T-helper 1 cell (primary cell): ENCODE measurements at regions not wholly inside any gene's neighbourhood (a gene's known extent, or its start where the extent isn't known, plus 50 kb on each side); places are given as distances from the start of the nearest gene placed in this dataset.
A peak's percentile ranks its signal among the peaks of the same experiment; 100 is the strongest.

Experiments used
- DNase-seq, 5 donors: peaks; one replicate each; pipeline ENCODE4 v3.0.0-alpha.2; 2012 to 2020

DNA sequence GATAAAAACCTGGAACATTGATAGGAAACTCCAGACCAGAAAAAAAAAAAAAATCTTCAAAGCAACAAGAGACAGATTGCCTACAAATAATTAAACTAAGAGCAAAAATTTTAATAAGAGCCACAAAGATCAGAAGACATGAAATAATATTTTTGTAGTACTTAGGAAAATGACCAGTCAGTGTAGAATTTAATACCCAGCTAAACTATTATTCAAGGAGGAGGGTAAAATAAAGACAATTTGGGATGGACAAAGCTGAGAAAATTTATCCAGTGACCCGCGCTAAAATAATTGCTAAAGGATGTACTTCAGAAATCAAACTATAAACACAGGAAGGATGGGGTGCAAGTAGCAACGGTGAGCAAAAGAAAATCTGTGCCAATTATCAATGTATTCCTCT, 133.2 kb downstream of the AQP9 start:
- no peak for DNase-seq

DNA sequence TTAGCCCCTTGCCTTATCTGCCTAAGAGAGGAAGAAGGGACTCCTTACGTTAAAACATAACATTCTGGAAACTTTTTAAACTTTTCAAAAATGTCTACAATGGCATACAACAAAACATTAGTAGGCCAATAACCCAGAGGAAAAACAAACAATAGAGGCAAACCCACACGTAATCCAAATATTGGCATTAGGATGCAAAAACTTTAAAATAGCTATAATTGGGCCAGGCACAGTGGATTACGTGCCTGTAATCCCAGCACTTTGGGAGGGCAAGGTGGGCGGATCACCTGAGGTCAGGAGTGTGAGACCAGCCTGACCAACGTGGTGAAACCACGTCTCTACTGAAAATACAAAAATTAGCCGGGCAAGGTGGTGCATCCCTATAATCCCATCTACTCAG, 134.9 kb downstream of the AQP9 start:
- no peak for DNase-seq

DNA sequence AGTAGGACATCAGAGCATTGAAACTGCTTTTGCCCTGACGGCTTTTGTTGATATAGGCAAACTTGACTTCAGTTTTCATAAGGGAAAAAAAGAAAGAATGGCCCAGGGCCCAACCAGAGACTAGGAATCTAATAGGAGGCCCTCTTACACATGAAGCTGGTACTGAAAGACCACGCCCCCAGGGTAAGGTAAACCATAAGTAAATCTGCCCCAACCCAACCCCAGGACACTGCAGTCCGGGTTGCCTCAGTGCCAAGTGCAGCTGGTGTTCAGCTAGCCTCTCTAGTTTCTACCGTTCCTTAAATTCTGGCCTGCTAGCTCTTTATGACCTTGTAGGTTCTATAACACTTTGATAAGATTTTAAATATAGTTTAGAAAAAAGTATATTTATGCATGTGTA, 136.7 kb downstream of the AQP9 start:
- DNase-seq, result no peak

DNA sequence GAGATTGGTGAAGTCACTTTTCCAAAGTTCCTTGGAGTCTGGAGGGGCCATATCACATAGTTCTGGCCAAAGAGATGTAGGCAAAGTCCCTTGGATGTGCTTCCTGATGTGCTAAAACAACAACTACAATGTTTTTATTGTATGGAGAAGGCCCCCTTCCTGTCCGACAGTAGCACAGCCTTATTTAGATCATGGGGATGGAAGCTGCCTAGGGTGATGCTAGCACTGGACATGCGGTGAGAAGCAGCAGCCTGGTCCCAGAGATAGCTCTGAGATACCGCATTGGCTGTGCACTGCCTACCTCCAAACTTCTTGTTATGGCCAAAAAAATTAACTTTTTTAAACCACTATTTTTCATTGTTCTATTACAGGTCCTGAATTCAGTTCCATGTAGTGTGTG, 137.6 kb downstream of the AQP9 start:
- DNase-seq, result no peak

DNA sequence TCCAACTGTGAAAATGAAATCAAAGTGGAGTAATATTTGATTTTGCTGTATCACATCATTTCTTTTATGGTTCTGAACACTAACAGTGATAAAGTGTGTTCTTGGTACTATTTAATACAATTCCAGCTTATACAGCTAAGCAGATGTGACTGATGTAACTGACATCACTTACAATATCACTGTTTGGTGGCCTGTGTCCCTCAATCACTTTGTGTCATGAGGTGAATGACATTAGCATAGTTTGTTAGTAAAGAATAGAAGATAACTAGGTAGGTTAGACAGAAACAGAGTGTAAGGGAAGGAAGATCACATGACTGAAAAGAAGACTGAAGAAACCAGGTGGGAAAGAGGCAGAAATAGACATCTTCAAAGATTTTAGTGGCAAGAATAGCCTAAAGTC, 138.7 kb downstream of the AQP9 start:
- no peak for DNase-seq

DNA sequence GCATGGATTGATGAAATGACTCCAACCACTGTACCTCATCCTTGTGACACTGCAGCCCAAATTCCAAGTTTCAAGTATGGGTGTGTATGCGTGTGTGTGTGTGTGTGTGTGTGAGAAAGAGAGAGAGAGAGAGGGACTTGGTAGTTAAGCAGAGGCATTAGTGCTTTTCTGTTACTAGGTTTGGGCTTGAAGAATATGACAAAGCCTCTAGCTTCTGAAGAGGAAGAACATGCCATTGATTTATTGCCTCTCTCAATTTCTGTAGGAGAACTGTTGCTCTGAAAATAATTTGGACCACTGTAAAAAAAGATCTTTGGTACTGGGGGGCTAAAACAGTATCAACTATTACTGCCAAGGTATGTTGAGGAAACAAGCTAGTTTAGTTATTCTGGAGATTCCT, 139.2 kb downstream of the AQP9 start:
- DNase-seq, result no peak

DNA sequence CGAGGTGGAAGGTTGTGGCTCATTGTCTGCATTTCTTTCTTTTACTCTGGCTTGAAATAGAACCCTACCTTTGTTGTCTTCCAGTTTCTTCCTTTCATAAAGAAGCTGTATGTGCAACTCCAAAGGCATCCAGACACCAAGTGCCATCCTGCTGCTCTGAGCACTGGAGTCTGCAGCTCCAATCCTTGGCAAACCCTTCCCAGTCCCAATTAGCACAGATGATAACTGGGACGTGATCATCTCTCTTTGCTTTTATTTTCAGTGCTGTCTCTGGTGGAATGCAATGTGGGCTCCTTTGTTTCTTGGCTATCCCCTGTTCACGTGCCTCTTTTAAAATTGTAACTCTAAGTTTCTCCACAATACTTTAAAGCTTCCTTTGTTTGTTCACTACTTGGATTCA, 140.9 kb downstream of the AQP9 start:
- no peak for DNase-seq

DNA sequence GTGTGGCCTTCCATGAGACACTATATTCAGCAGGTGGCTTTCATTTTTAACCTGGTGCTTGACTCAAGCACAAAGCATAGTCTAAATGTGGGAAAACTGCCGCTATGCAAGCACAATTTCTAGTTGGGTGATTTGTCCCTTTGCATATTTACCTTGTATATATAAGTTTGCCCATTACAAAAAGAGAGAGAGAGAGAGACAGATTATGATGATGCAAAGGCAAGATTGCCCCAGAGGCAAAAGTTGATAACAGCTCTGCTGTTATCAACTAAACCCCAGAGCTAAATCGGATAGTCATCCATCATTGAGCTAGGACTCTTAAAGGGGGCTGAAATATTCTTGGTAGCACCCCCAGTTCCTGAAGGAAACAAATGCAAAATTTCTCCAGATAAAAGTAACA, 141.5 kb downstream of the AQP9 start:
- no peak for DNase-seq

DNA sequence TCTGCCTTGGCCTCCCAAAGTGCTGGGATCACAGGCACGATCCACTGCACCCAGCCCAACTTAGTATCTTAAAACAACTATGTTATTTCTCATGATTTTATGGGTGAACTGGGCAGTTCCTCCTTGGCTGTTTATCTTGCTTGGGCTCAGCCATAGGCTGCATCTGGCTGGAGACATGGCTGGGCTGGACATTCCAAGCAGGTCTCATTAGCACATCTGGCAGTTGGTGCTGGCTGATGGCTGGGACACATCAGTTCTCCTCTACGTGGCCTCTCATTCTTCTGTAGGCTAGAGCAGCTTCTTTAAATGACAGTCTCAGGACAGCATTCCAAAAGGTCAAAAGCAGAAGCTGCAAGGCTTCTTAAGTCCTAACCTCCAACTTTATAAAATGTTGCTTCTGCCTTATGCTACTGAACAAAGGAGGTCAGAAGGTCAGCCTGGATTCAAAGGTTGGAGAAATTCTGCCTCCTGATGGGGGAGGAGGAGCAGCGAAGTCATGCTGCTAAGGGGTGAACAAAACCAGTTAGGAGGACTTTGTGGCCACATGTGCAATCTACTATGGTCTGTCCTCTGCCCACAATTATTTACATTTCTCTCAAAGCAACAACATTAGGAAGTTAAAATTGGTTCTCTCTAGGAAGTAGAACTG, 144.0 kb downstream of the AQP9 start:
- no peak for DNase-seq

DNA sequence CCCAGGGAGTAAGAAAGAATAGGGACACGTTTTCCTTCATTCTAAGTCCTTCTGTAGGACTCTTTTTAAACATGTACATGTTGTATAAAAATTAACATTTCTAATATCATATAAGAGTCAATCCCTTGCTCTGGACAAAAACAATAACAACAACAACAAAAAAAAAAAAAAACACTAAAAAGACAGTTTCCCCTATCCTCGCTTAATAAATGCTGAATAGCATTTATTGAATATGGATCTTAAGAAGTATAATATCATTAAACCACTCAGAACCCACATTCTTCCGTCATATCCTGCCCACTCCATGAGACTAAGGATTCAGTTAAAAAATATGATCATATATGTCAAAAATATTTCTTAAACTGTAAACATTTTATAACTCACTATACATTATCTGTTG, 145.1 kb downstream of the AQP9 start:
- no peak for DNase-seq

DNA sequence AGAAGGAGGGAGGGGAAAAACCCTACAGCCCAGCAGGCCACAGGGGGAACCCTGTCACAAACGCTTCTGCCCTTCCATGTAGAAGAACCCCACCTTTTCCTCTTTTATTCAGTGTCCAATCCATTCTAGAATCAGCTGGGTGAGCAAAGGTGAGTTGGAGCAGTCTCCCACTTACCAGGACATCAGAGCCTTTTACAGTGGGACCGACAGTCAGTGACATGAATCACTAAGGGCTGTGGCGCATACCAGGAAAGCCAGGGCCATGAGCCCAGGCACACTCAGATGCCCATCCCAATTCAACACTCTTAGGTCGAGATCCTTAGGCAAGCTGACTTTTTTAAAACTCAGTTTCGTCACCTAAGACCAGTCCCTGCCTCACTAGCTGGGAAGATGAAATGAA, 146.1 kb downstream of the AQP9 start:
- no peak for DNase-seq

DNA sequence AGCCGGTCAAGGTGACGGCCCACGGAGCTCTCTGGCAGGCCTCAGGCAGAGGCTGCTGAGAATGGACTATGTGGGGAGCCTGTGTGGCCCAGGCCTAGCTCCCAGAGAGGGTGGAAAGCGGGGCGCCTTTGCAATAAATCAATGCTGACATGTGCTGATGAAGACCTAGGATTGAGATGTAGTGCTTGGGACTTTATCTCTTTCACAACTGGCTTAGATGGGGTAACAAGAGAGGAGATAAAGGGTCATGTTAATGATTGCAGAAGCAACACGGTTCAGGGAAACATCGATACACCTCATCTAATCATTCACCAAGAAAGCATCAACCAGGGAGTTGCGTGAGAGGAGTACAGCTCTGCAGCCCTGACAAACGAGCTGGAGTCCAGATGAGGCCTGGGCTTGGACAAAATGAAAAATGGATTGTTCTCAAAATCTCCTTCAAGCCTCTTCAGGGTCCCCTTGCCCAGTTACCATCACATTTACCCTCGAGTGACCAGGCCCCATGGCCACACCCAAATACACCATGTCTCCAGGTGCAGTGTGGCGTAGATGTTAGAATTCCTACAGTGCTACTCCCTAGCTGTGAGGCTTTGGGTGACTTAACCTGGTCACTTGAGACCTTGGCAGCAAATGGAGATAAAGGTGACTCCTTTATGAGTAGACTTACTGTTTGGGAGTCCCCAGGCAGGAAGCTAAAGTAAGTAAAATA, 146.4 kb upstream of the LIPC start:
- DNase-seq, result no peak

DNA sequence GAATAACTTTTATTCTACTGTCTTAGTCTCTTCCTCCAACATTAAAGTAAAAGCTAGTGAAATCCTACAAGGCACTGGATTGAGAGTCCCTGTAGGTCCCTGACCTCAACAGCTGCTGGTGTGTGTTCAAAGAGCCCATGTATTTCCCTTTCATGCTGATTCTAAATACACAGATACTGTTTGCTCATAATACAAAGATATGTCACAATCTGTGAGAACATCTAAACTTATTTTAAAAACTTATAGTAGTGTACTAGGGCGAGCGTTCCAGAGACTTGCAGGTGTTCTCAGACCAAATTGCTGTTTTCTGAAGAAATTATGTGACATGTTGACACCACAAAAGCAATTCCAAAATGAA, 145.9 kb upstream of the LIPC start:
- DNase-seq, result no peak

DNA sequence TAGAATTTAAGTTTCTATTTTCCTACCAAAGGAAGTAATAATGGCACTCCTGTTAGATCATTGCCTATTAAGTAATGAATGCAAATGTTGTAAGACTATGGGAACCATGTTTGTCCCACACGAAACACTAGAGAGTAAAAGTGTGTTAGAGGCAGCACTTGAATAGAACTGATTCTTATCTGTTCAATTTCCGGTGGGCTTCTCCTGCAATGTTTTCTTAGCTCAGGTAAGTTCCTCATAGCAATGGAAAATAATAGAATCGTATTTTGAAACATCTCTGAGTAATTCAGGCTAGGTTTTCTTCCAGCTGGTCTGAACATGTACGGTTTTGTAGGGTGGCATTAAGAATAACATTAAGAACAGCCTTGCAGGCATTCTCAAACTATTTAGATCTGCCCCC, 145.3 kb upstream of the LIPC start:
- no peak for DNase-seq

DNA sequence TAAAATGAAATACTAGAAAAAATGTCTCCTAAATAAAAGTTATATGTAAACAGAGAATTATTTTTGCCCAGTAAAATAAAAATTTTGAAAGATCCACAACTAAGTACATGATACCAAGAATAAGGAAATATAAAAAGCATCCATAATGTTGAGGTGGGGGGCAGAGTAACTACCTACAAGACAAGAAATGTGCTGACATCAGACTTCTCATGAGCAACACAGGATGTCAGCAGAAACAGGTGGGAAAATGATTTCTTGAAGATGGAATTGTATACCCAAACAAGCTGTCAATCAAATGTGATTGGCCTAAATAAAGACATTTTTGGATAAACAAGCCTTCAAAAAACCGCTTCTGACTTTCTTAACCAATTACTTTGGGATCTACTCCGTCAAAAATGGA, 143.9 kb upstream of the LIPC start:
- no peak for DNase-seq

DNA sequence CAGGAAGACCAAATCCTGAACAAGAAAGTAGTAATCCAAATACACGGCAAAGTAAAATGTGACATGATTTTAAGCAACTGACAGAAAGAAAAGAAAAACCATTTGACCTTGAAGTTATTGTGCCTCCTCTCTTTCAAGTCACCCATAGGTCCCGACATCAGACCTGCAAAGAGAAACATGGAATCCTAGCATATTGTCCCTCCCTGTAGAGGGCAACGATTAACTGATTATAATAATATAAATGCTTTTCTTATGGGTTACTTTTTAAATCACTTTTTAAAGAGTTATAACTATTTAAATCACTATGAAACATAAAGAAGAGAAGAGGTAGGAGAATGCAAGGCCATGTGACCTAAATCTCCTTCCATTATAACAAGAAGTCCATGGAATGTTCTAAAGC, 143.2 kb upstream of the LIPC start:
- DNase-seq, result no peak

DNA sequence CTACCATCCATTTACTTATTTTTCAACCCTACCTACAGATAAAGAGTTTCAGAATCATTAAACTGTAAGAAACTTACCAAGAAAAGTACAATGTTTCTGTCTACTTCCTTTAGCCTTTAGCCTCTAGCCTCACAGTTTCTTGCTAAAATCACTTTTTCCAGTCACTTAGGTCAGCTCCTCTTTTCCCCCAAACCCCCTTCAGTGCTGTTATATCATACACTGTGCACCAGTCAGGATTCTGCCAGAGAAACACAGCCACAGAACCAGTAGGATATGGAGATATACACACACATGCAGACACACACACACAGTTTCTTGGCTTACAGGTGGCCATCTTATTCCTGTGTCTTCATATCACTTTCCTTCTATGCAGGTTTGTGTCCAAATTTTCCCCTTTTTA, 139.9 kb upstream of the LIPC start:
- DNase-seq, result no peak

DNA sequence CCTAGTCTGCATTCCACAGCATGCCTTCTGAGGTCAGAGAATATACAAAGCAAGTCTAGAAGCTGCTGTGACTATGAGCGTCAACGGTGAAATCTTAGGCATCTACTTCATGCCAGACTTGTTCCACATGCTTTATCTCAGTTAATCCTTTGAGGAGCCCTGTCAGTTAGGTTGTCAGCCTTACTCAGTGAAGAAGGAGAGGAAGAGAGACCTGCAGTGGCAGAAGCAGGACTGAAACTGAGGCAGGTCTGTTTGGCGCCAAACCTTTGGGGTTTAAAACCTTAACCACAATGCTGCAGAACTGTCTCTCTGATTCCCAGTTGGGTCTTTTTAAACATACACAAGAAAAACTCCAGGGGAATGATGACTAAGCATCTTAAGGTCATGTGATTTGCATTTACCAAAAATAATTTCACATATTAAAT, 139.0 kb upstream of the LIPC start:
- peak in 1 of 5 donors; percentile 53 for DNase-seq

DNA sequence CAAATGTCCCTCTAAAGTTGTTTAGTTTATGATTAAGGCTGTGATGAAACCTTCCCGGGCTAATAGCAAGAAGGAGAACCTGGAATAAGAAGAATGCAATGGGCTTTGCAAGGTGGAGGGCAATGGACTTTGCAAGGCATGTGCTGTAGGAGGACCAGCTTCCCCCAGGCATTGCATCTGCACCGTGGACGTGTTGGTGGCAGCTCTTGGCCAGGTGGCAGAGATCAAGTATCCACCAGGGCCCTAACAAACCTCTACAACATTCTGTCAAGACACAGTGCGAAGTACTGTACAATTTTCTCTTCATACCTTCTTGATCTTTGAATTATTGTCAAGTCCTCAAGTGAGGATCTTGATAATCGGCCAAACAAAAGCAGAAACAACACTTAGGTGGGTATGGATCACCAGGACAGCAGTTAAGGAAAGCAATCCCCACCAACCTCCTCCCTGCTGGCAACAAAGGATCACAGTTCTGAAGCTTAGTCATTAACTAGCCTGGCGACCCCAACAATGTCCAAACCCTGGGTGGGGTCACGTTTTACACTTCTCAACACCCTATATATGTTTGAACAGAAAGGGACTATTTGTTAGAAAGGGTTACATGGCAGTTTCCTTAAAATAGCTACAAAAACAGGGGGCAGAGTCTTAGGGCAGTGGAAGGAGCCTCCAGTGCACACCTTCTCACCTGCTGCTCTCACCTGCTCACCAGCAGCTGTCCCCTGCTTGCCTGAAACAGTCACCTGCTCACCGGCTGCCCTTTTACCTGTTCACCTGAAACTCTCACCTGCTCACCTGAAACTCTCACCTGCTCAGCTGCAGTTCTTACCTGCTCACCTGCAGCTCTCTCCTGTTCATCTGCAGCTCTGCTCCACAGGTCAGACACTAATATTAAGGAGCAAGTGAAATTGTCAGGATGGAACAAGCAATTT, 137.9 kb upstream of the LIPC start:
- no peak for DNase-seq

DNA sequence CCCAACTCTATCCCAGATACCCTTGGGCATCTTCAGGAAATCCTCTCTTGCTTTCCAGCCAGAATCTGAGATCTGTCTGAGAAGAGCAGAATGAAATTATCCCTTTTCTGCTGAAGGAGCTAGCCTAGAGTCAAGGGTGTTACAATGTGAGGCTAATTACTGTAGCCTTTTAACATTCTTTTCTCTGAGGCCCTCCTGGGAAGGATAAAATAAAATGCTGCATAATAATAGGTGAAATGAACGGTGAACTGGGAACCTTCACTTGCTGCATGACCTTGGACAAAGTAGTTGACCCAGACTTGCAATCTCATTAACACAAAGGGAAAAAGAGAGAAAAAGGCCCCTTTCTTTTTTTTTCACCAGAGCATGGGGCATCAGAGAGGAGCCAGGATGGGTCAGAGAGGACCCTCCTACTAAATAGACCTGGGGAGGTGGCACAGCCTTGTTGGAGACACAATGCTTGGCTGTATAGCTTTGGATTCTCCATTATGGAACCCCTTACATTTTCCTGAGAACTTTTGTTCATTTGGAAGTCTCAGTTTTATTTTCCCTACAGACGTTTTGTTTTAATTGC, 137.0 kb upstream of the LIPC start:
- DNase-seq, result no peak

DNA sequence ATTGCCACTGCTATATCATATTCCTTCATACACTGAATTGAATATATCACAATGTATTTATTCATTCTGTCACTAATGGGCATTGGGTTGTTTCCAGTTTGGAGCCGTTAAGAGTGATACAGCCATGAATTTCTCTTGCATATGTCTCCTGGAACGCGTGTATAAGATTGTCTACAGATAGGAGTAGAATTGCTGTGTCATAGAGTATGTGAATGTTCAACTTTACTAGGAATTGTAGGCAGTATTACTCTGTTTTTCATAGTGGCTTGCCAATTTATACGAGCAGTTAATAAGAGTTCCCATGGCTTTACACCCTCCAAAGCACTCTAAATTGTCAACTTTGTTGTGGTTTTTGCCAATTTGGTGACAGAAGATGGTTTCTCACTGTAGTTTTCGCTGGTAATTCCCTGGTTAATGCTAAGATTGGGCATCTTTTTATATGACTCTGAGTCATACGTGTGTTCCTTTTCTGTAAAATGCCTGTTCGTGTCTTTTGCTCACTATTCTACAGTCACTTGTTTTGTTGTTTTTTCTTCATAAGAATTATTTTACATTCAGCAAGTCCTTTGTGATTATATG, 136.1 kb upstream of the LIPC start:
- no peak for DNase-seq

DNA sequence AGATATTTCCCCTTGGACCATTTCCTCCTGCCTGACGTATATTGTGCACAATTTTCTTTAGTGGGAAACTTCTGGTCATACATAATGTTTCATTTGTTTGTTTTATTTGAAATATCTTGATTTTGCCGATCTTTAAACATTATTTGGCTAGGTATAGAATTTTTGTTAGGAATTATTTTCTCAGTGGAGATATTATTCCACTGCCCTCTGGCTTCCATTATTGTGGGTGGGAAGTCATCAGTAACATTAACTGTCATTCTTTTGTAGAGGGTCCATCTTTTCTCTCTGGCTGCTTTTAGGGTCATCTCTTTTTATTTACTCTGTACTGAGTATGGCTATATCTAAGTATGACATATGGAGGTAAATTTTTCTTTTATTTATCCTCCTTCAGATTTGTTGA, 135.5 kb upstream of the LIPC start:
- no peak for DNase-seq

DNA sequence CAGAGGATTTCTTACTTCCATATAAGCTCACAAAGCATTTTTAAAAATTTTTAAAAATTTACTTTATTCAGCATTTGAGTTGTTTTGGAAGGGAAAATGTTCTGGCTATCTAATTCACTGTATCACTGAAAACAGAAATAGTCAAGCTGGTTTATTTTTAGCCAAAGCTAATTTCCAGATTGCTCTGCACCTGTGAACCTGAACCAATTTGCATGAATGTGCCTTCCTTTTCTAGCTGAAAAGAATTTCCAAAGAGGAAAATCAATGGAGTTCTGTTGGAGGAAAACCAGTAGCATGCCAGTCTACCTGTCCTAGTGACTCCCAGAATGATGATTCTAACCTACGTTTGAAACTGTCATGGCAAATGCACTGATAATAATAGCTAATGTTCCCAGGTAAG, 134.2 kb upstream of the LIPC start:
- DNase-seq, result no peak
